NCI-H146 treated with DMSO at 0.1 percent for 48 hours (cell line): ENCODE measurements at regions not wholly inside any gene's neighbourhood (a gene's known extent, or its start where the extent isn't known, plus 50 kb on each side); places are given as distances from the start of the nearest gene placed in this dataset.

Source experiments
- DNase-seq: peaks from one replicate; lab custom pipeline; 2025; ENCODE audit not compliant: unreplicated experiment; lab: John Stamatoyannopoulos, UW

GRCh38 chr6:7664003-7664402, 61.9 kb upstream of the BMP6 start:
- no peak for DNase-seq

GRCh38 chr6:7668936-7669335, 57.0 kb upstream of the BMP6 start:
- no peak for DNase-seq

- DNase-seq: no peak
Observed at GRCh38 chr6:7669742-7670141, 56.2 kb upstream of the BMP6 start.

GRCh38 chr6:7671076-7671475, 54.8 kb upstream of the BMP6 start:
- no peak for DNase-seq

GRCh38 chr6:7671581-7671980, 54.3 kb upstream of the BMP6 start:
- no peak for DNase-seq

- DNase-seq: no peak
Observed at GRCh38 chr6:7672066-7673062, 53.5 kb upstream of the BMP6 start.

- DNase-seq: peak; percentile 64
Observed at GRCh38 chr6:7673063-7673536, 52.8 kb upstream of the BMP6 start.

GRCh38 chr6:7674291-7674690, 51.6 kb upstream of the BMP6 start:
- no peak for DNase-seq

GRCh38 chr6:7675353-7675945, 50.5 kb upstream of the BMP6 start:
- no peak for DNase-seq
